ENCODE measurements at regions not wholly inside any gene's neighbourhood (a gene's known extent, or its start where the extent isn't known, plus 50 kb on each side); places are given as distances from the start of the nearest gene placed in this dataset.
A peak's percentile ranks its signal among the peaks of the same experiment; 100 is the strongest.

DNA sequence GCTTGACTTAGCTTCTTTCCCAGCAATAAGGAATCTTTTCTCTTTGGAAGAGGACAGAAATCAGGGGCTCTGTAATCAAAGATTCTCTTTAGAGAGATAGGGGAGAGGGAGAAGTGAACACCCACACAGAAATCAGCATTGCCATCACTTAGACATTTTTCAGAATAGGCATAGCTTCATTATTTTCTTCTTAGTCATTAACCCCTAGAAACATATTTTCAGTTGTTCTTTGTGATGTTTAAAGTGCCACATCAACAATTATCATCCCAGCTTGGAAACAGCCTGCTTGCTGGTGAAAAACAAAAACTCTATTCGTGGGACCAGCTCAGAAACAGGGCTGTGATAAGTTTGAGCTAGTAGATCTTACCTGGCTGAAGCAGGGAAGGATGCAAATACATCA is 88.3 kb upstream of the SLC44A3 start:
- DNase-seq, result no peak

DNA sequence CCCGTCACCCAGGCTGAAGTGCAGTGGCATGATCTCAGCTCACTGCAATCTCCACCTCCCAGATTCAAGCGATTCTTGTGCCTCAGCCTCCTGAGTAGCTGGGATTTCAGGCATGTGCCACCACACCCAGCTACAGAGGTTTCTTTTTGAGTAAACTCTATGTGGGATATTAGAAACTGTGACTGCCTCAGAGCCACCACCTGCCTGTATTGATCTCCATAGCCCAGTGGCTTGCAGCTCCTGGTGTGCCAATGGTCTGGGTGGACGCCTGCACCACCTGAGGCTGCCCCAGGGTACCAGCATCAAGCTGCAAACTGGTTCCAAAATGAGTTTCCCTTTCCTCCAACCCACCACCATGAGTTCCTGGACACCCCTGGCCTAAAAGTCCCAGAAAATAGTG is 89.7 kb upstream of the SLC44A3 start:
- DNase-seq, result no peak

DNA sequence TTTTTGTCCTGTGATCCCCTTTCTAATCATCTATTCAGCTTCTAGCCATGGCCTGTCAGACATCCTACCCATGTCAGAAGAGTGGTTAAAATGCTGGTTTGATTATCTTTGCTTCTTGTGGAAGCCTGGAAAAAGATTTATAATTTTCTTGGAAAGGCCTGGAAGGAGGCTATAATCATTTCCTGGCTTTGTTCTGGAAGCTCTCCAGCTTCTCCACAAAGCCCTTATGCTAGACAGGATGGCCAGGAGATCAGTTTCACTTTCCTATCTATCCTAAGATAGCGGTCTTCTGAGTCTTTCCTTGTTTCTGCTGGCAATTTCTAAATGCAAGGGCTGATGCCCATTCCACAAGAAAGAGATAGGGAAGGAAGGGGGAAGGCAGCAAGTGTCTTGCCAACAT is 90.9 kb upstream of the SLC44A3 start:
- DNase-seq, result no peak

DNA sequence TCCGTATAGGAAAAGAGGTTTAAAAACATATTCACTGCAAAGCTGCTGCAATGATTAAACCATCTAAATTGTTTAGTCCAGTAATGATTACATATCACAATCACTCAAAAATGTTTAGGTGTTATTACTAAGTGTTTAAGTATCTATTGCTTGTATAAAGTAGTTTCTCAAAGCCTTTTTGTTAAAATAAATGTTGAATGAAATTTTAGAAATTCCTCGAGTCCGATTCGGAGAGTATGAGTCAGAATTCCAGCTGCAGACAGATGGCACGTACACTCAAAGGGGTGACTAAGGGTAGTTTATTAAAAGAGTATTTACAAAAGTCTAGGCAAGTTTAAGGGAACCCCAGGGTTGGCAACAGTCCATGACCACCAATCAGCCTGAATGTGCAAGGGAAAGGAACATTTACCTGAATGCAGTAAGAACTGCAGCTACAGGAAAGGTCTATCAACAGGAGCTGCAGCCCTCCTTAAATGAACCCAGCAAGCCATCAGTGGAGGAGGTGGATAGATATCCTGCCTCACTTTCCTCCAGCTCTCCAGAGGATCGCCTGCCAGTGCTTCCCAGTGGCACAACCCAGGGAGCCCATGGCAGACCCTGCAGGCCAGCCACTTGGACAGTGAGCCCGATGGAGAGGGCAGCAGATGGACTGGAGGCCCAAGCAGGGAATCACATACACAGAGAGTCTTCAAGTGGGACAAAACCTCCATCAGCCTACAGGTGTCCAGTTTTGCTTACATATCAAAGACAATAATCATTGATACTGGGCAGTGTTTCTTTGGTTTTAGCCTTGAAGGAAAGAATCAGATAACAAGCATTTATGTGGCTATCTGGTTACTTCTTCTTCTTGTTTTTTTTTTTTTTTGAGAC is 92.1 kb upstream of the SLC44A3 start:
- DNase-seq, result peak; percentile 41

DNA sequence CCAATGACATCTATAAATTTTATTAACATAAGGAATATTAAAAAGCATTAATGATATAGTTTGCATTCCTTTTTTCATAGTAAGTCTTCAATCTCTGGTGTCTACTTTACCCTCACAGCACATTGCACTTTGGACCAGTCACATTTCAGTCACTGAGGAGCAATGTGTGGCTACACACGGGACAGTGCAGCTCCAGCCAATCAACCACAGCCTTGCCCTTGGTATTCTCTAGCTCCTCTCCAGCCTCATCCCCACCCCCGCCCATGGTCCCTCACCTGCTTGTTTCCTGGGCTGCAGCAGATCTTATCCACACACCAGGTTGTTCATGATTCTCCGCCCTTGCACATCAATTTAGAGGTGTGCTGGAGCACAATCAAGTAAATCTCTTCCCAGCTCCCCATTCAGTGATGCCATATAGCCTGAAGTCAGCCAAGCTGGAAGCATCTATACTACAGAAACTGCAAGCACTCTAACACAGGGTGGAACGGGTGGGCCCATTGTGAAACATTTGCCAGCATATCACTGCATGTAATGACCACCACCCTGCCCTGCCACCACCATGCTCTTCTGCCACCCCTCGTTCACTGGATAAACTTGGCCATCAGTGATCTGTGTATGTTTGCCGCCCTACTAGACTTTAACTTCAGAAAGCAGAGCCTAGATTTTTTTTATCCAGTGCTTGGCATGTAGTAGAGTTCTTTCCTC is 93.0 kb upstream of the SLC44A3 start:
- no peak for DNase-seq

DNA sequence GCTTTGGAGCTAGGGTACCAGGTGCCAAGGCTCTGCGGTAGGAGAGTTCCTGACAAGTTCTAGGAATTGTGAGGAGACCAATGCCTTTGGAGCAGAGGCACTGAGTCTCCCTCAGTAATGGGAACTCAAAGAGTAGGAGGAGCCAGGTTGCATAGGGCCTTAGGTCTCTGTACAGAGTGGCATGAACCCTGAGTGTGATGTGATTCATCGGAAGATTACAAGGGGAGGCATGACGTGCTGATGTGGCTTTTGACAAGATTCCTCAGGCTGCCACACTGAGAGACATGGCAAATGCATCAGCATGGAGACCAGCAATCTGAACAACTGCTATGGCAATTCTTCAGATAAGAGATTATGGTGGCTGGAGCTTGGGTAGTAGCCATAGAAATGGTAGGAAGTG is 94.6 kb upstream of the SLC44A3 start:
- no peak for DNase-seq

DNA sequence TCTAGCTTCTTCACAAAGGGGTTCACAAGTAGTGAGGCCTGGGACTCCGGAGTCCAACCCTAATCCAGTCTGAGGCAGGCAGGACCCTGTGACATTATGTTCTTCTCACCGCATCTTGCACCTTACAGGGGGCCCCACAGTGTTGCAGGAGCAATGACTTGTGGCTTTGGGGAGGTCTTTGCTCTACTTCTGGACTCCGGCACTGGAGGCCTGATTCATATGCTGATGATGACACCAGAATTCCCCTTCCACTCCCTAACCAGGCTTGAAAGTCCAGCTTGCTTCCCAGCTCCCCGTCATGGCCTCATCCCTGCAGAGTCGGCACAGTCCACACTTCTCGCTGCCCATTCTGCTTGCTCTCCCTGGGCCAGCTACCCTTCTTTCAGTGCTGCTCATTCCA is 96.3 kb upstream of the SLC44A3 start:
- DNase-seq, result no peak

DNA sequence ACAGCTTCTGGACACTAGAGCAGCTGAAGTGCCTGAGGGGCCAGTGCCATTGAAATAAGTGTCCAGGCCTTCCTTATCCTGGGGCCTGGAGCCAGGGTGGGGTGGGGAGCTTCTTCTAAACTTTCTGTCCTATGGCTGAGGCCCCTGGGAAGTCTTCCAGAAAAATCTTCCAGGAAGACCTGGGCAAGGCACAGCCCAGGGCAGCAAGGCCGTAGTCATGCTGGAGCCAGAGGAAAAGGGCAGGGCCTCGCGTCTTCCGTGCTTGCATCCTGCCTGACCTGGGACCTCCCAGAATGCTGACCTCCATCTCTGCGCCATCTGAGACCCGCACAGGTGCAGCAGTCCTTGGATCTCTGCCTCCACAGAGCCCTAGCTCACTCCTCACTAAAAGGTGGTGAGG is 96.7 kb upstream of the SLC44A3 start:
- DNase-seq, result no peak

DNA sequence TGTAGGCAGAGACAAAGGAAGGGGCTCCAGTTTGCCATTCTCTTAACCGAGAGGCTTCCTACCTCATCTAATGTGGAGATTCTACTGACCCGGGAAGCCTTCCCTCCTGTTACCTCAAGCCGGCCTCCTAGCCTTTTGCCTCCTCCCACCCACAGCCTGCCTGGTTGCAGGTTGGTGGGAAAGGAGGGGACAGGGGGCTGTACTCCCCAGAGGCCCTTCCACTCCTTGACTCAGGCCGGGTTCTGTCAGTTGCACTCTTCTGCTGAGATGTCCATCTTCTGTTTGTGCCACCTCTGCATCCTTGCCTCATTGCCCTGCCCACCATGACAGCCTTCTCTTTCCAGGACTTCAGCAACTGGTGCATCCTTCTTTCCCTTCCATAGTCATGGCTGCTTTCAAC is 98.0 kb upstream of the SLC44A3 start:
- DNase-seq, result no peak

DNA sequence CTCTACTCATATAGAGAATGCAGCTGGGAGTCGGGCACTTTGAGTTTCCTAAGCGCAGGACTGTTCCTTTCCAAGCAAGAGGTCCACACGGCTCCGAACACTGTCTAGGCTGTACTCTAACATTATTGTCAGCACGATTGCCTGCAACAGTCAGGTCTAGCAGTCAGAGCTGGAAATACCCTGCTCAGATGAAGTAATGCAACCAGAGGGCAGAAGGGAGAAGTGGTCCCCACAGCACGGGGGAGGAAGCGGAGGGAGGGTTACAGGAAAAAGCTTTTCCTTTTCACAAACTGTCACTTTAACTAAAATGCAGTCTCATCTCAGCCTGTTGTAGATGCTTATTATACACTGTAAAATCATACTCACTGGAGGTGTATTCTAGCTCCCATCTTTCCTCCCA is 98.9 kb upstream of the SLC44A3 start:
- peak; percentile 52 for DNase-seq

DNA sequence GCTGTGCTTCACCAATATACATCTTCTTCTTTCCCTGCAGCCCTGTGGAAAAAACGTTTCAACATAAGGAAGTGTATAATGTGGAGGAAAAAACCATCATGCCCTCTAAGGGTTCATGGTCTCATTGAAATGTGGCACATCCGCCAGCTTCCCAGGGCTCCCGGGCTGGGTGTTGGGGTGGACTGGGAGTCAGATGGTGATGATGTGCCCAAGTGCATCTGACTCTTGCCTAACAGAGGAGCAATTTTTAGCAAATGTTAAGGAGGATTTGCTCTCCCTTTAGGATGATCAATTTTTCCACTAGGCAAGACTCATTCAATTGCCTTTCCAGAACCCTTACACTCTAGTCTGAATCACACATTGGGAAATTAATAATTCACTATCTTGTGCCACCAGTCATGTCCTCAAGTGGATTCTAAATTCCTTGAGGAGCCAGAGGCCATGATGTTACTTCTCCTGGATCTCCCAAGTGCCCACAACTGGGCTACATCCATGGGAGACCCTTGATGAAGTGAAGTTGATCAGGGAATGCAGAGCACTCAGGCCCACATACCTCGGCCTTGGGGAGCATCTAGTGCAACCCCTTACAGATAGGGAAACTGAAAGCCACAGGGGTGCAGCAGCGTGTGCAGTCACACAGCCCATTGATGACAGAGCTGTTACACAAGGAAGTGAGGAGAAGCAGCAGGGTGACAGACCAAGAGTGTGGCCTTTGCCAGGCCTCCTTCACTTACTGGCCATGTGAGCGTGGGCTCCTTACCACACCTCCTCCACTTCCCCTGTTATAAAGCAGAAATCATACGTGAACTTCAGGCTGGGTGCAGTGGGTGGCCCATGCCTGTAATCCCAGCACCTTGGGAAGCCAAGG is 100.0 kb upstream of the SLC44A3 start:
- DNase-seq, result no peak

DNA sequence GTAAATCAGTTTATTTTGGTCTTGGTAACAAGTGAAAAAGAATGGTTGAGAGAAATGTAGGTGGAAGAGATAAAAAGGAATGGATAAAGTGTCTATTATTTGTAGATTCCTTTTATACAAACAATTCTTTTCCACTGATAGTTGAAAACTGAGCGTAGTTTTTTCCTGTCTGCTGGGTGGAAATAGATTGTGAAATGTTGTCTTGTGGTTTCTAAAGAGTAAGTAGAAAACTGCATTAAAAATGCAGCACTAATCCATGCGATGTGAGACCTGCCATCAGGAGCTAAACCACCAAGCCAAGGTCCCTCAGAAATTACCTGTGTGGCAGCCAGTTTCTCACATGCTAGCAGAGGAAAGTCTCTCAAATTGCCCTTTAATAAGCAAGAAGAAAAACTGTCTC is 103.2 kb upstream of the SLC44A3 start:
- DNase-seq, result no peak

DNA sequence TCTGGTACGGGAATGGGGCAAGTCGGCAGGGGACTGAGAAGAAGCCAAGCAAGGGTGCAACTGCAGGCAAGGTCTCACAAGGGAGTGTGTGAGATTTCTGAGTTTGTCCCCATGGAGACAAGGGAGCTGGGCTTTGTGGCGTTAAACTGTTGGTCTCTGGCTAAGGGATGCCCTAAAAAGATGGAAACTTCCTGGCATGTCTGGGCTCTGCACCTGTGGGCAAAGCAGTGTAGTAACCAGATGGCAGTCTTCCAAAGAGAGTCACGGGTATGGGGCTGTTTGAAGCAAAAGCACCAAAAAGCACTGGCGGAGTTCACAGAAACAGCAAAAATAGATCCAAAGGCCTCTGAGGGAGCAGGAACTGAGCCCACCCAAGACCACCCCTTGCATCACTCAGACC is 104.8 kb upstream of the SLC44A3 start:
- no peak for DNase-seq

DNA sequence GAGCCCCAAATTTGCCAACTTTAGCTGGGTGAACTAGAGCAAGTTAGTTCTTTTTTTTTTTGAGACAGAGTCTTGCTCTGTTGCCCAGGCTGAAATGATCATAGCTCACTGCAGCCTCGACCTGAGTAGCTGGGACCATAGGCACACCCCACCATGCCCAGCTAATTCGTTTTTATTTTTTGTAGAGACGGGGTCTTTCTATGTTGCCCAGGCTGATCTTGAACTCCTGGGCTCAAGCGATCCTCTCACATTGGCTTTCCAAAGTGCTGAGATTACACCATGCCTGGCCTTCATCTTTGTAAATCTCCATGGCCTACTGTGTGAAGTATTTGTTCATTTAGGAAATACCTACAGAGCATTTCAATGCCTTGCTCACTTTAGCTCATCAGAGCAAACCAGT is 105.6 kb upstream of the SLC44A3 start:
- no peak for DNase-seq

DNA sequence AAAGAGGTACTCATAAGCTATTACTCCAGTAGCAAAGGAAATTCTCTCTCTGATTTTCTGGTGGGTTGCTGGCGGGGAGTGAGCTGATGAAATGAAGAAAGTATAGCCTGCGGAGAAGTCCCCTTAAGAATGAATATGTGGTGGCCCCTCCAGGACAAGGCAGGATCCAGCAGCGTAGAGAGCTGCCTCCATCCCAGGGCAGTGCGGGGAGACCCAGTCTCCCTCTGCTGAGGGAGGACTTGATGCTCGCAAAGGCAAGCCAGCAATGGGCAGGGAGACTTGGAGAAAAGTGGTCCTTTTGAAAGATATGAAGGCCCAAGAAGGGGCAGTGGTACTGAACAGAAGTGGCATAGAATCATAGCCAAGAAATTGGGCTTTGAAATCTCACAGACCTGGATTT is 106.0 kb upstream of the SLC44A3 start:
- no peak for DNase-seq

DNA sequence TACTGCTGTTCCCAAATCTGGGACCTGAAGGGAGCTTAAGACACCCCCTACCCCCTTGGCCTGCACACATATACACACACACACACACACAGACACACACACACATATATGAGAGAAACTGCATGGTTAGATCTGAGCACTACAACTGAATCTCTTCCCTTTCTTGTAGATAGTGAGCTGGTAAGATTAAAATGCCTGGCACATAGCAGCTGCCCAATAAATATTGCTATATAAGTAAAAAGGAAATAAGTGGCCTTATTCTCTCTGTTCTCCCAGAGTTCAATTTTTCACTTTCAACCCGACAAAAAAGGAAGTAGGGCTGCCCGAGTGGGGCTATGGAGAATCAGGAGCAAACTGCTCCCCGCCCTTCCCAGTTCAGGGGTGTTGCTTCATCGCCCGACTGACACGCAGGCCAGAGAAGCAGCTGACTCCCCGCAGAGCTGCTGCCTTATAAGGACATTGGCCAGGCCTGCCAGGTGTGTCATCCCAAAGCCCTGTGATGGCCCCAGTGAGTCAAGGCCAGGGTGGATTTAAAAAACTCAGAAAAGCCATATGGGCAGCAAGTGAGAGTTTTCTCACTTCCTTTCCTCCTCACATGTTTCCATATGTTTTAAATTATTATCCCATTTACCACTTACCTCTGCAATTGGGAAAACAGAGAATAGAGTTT is 106.5 kb upstream of the SLC44A3 start:
- DNase-seq, result peak; percentile 86

DNA sequence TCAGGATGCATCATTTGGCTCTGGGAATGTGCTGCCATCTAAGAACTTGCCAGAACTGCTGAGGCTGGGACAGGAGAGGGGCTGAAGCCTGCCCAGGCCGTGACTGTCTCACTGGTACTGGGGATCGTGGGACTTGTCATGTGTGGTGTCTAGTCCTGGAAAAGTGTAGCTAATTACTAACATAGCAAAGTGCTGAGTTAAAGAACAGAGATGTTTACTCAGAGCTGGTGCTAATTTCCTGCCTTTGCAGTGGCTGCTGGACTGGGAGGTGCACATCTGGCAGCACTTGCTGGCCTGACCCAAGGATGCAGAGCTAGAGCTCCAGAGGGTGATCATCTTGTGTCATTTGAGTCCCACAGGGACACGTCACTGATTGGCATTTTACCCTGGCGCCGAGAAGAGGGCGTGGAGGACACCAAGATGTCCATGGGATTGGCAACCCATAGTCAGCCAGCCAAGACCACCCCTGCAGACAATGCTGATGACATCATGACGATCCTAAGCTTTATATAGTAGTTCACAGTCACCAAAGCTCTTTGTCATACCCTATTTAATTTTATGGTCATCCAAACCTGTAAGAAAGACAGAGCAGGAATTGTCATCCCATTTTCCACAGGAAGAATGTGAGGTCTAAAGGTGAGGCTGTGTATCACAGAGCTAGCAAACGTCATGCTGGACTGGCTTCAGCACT is 110.1 kb upstream of the SLC44A3 start:
- no peak for DNase-seq

DNA sequence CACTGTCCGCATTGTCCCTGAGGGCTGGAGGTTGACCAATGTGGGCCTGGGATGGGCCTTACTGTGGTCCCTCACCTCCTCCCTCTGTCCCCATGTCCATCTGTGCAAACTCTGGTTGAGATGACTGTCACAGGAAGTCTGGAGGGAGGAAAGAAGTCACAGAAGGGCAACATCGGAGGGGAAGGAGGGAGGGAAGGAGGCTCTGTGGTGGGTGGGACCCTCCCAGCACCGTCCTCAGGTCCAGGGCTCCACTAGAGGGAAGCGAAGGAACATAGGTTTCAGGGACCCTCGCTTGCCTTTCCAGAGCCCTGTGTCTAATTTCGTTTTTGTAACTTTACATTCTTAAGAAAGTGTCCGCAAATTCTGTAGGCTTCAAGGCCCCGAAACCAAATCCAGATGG is 111.3 kb upstream of the SLC44A3 start:
- no peak for DNase-seq

DNA sequence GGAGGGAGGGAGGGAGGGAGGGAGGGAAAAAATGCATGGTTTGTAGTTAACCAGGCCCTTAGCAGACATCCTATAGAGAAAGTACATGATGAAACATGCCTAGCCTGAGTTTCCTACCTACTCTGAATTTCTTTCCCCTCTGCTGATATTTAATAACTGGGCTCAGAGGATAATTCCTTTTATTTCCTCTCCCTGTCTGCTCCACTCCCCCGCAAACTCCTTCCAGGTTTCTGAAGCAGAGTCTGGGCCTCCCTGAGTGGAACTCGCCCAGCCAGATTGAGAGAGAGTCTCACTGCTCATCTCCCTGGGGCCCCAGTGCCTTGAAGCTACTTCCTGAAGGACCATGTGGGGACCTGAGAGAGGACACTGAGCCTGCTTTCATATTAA is 111.9 kb upstream of the SLC44A3 start:
- DNase-seq, result no peak

DNA sequence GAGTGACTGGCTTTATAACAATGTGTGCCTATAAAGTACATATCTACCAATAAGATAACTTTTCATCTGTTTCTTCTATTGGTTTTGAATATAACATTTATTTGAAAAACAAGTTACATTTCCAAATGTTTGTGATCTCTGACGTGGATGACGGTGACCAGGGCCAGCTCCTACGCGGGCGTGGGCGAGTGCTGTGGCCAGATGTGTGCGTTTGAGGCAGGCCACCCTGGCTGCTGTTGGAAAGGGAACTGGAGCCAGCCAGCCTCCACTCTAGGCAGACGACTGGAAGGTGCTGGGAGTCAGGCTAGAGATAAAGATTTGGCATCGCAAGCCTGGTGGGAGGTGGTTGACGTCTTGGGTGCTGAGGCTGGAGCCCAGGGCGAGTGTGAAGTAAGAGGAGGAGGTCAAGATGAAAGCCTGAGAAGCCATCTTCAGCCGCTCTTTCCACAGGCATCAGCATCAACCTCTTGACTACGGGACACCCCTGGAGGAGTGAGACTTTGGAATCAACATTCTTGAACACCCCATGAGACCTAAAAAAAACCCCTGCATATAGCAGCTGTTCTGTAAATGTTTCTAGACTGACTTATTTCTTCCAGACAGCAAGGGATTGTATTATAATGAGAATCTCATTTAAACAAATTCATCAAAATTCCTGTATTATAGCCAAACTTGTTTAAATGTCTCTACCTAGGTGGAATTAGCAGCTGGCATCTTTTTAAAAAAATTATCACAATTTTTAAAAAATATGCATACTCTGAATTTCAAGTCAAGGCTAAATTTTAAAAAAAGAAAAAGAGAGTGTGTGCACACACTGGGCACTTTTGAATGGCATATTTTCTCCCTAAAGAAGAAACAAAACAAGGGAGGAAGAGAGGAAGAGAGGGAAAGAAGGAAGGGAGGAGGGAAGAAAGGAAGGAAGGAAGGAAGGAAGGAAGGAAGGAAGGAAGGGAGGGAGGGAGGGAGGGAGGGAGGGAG is 112.5 kb upstream of the SLC44A3 start:
- no peak for DNase-seq

DNA sequence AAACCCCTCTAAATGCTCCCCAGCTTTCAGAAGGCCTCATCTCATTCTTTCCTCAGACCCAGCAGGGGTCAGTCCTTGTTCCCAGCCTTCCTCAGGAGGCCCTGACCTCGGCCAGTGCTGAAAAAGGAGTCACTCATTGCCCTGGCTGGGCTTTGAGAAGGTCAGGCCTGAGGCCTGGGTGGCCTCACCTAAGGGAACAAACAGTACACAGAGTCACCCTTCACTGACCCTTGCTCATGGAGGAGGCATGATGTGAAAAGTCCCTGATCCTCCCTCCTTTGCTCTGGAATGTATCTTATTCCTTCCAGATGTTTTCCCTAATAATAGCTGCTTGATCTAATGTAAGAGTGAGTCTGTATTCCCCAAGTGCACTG is 117.7 kb upstream of the SLC44A3 start:
- no peak for DNase-seq
